ENCODE measurements at regions not wholly inside any gene's neighbourhood (a gene's known extent, or its start where the extent isn't known, plus 50 kb on each side); places are given as distances from the start of the nearest gene placed in this dataset.

- Histone ChIP-seq H3K9me3 (replicated peaks; ENCODE audit: control insufficient read depth, insufficient read depth, low read length) (no peaks in the 10 kb centered on the region), H3K9ac (ENCODE audit: control insufficient read depth, insufficient read depth, low read length) (no peak overlapping the region), H3K4me1 (ENCODE audit: control insufficient read depth, insufficient read depth, low read length) (no peaks in the 10 kb centered on the region), H3K79me2 (ENCODE audit: control insufficient read depth, insufficient read depth, low read length) (no peaks in the 10 kb centered on the region), H3K4me3 (no peak overlapping the region), H4K20me1 (ENCODE audit: control insufficient read depth, insufficient read depth) (no peaks in the 10 kb centered on the region), H3K27me3 (replicated peaks in 1 of 2; ENCODE audit: control insufficient read depth in 2 of 2, insufficient read depth in 2 of 2, low read length in 1 of 2) (no peaks in the 10 kb centered on the region; a peak in 2 of 4 replicates), H3K36me3 (ENCODE audit: control insufficient read depth in 2 of 2, insufficient read depth in 2 of 2, low read length in 1 of 2) (no peaks in the 10 kb centered on the region), H3K4me2 (ENCODE audit: control insufficient read depth, insufficient read depth) (no peak overlapping the region), H2AFZ (ENCODE audit: control insufficient read depth, low read depth, low read length) (no peak overlapping the region), H3K27ac (ENCODE audit: control insufficient read depth, insufficient read depth) (no peak overlapping the region)
- ATAC-seq (no peak), DNase-seq (ENCODE audit: low read depth, low spot score) (no peak), FAIRE-seq (no peak)
- ChIA-PET RAD21 (ENCODE audit: unreplicated experiment) (no interaction called here), CTCF (no interaction called here), SMC1A (ENCODE audit: uncharacterized antibody, unreplicated experiment) (no interaction called here), POLR2A (no interaction called here)
- WGBS (ENCODE audit: insufficient coverage, insufficient replicate concordance, low lambda C conversion rate, missing lambda C conversion rate): 7% methylated on average over 5 of the region's 5 CpGs
- TF ChIP-seq SRF (IDR thresholded peaks at IDR 0.05; ENCODE audit: low read depth in 2 of 2, low read length in 2 of 2): no peak
- no peak for TF ChIP-seq POLR2A (IDR thresholded peaks at IDR 0.05; ENCODE audit: low read depth, low read length)
- TF ChIP-seq MLLT1 (IDR thresholded peaks at IDR 0.05): no peak
- no peak for TF ChIP-seq GABPA (IDR thresholded peaks at IDR 0.05; ENCODE audit: low read depth)
- no peak for TF ChIP-seq DPF2 (IDR thresholded peaks at IDR 0.05)
- no peak for TF ChIP-seq SREBF2 (IDR thresholded peaks at IDR 0.05; ENCODE audit: low read length)
- in situ Hi-C loops (cut with MboI) (loop anchor here (25.0 kb wide), 1 partner anchor 103 kb away; no protein-coding TSS in a partner anchor), intact Hi-C loops (cut with micrococcal nuclease; ENCODE audit: unreplicated experiment) (loop anchor here (5.0 kb wide), 1 partner anchor 93 kb away; no protein-coding TSS in a partner anchor)
- no TSS peak for BruUV-seq (replicated peaks)
Measured at GRCh38 chr18:22609642-22610041, 191.9 kb upstream of the CTAGE1 start.

GRCh38 chr18:22613058-22613690, 195.5 kb upstream of the CTAGE1 start:
- intact Hi-C loops (cut with micrococcal nuclease; ENCODE audit: unreplicated experiment): no loop called here
- POLR2A ChIA-PET: no interaction called here

More at GRCh38 chr18:22613058-22613690, 195.5 kb upstream of the CTAGE1 start:
- no peaks in the 10 kb centered on the region for H3K4me1 ChIP-seq (ENCODE audit: control insufficient read depth, insufficient read depth, low read length)
- H3K9me3 ChIP-seq (replicated peaks; ENCODE audit: control insufficient read depth, insufficient read depth, low read length): no peaks in the 10 kb centered on the region
- ChIA-PET SMC1A (ENCODE audit: uncharacterized antibody, unreplicated experiment) (no interaction called here), RAD21 (ENCODE audit: unreplicated experiment) (no interaction called here), CTCF (interaction anchor here (1.2 kb wide), 1 partner anchor 61 kb away, joined by 3 read pairs; no protein-coding TSS in a partner anchor)
- ATAC-seq (no peak), DNase-seq (ENCODE audit: low read depth, low spot score) (no peak), FAIRE-seq (no peak)
- in situ Hi-C loops (cut with MboI): loop anchor here (25.0 kb wide), 1 partner anchor 99 kb away; no protein-coding TSS in a partner anchor
- BruUV-seq (replicated peaks): no TSS peak
- H2AFZ ChIP-seq (ENCODE audit: control insufficient read depth, low read depth, low read length): no peak overlapping the region
- WGBS (ENCODE audit: insufficient coverage, insufficient replicate concordance, low lambda C conversion rate, missing lambda C conversion rate): 63% methylated on average over 18 of the region's 18 CpGs
- H4K20me1 ChIP-seq (ENCODE audit: control insufficient read depth, insufficient read depth): no peaks in the 10 kb centered on the region
- H3K36me3 ChIP-seq (ENCODE audit: control insufficient read depth in 2 of 2, insufficient read depth in 2 of 2, low read length in 1 of 2): no peaks in the 10 kb centered on the region
- H3K4me3 ChIP-seq: no peak overlapping the region
- H3K27ac ChIP-seq (ENCODE audit: control insufficient read depth, insufficient read depth): no peak overlapping the region
- no peaks in the 10 kb centered on the region for H3K79me2 ChIP-seq (ENCODE audit: control insufficient read depth, insufficient read depth, low read length)
- H3K9ac ChIP-seq (ENCODE audit: control insufficient read depth, insufficient read depth, low read length): no peak overlapping the region
- no peaks in the 10 kb centered on the region; a peak in 2 of 4 replicates for H3K27me3 ChIP-seq (replicated peaks in 1 of 2; ENCODE audit: control insufficient read depth in 2 of 2, insufficient read depth in 2 of 2, low read length in 1 of 2)
- no peak overlapping the region for H3K4me2 ChIP-seq (ENCODE audit: control insufficient read depth, insufficient read depth)
- no peak for TF ChIP-seq ATF7 (IDR thresholded peaks at IDR 0.05; ENCODE audit: low read depth)
- no peak for TF ChIP-seq POLR2A (IDR thresholded peaks at IDR 0.05; ENCODE audit: low read depth, low read length)
- no peak for TF ChIP-seq E2F8 (IDR thresholded peaks at IDR 0.05; ENCODE audit: low read depth, partially characterized antibody)
- TF ChIP-seq TBL1XR1 (IDR thresholded peaks at IDR 0.05; ENCODE audit: low read depth, low read length): no peak

Measured in GM12878 (cell line).